ENCODE measurements at regions not wholly inside any gene's neighbourhood (a gene's known extent, or its start where the extent isn't known, plus 50 kb on each side); places are given as distances from the start of the nearest gene placed in this dataset.

DNA sequence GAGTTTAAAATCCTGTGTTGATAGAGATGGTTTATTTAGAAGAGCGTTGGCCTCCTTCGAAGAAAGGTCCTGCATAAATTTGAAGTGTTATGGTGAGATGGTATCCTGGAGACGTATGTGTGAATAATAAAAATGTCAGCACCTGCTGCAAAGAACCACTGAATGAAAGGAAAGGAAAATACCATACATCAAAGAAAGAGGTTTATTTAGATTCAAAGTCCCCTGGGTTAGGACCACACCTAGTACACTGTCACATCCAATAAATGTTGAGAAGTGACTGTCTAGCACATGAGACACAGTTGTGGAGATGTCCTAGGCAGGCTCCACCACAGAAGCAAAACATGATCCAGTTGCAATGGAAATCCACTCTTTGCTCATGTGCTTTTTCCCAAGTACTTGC, 214.7 kb downstream of the PAX1 start:
- TF ChIP-seq CTCF (IDR thresholded peaks at IDR 0.05) (no peak), POLR2A (IDR thresholded peaks at IDR 0.05) (no peak)

All from body of pancreas (tissue), 4 donors.